ENCODE measurements at regions not wholly inside any gene's neighbourhood (a gene's known extent, or its start where the extent isn't known, plus 50 kb on each side); places are given as distances from the start of the nearest gene placed in this dataset.
"Not testable (repeated sequence)": the region's sequence is repeated elsewhere in the genome, so short reads cannot be mapped to it uniquely, and the experiment has no call there.

- no peak overlapping the region for H3K4me3 Mint-ChIP-seq
- no peak overlapping the region for H3K4me2 ChIP-seq
- peaks cover 2% of the 10 kb centered on the region for H3K27me3 Mint-ChIP-seq (ENCODE audit: insufficient read depth, low read depth)
- no peaks in the 10 kb centered on the region for H3K36me3 Mint-ChIP-seq
- no peak overlapping the region for H3K27ac ChIP-seq
- no peak for TF ChIP-seq CTCF (IDR thresholded peaks at IDR 0.05)
- no peaks in the 10 kb centered on the region for H3K9me3 ChIP-seq (ENCODE audit: low read depth)
- H3K9ac ChIP-seq: no peak overlapping the region
- no peaks in the 10 kb centered on the region for H3K79me2 ChIP-seq (ENCODE audit: low read depth)
- H4K20me1 ChIP-seq (ENCODE audit: low read depth): no peaks in the 10 kb centered on the region
- no peak overlapping the region for H3K4me3 ChIP-seq
- H3K36me3 ChIP-seq: no peaks in the 10 kb centered on the region
- H2AFZ ChIP-seq (replicated peaks): no peak overlapping the region
- no peaks in the 10 kb centered on the region for H3K4me1 Mint-ChIP-seq
- DNase-seq (ENCODE audit: low spot score): no peak
- no peaks in the 10 kb centered on the region for H3K4me1 ChIP-seq
- no peak overlapping the region for H3K27ac Mint-ChIP-seq
- H3F3A ChIP-seq (ENCODE audit: low read depth): no peaks in the 10 kb centered on the region
- H3K9me3 Mint-ChIP-seq: no peaks in the 10 kb centered on the region
- no peaks in the 10 kb centered on the region for H3K27me3 ChIP-seq
Measured at GRCh38 chr21:27033471-27033870, 66.6 kb upstream of the ADAMTS5 start.

- DNase-seq (ENCODE audit: low spot score): no peak
- Mint-ChIP-seq H3K36me3 (no peaks in the 10 kb centered on the region), H3K4me1 (no peaks in the 10 kb centered on the region), H3K9me3 (no peaks in the 10 kb centered on the region), H3K4me3 (no peak overlapping the region), H3K27ac (no peak overlapping the region), H3K27me3 (ENCODE audit: insufficient read depth, low read depth) (peaks cover 2% of the 10 kb centered on the region)
- H3K36me3 ChIP-seq: no peaks in the 10 kb centered on the region
- H3K9me3 ChIP-seq (ENCODE audit: low read depth): no peaks in the 10 kb centered on the region
- TF ChIP-seq EZH2phosphoT487 (IDR thresholded peaks at IDR 0.05) (no peak), CTCF (IDR thresholded peaks at IDR 0.05) (no peak), EZH2 (IDR thresholded peaks at IDR 0.05) (no peak)
- H3K4me1 ChIP-seq: no peaks in the 10 kb centered on the region
- H3K79me2 ChIP-seq (ENCODE audit: low read depth): no peaks in the 10 kb centered on the region
- H3K9ac ChIP-seq: no peak overlapping the region
- no peaks in the 10 kb centered on the region for H4K20me1 ChIP-seq (ENCODE audit: low read depth)
- H3F3A ChIP-seq (ENCODE audit: low read depth): no peaks in the 10 kb centered on the region
- no peak overlapping the region for H3K27ac ChIP-seq
- H3K4me3 ChIP-seq: no peak overlapping the region
- peaks cover 6% of the 10 kb centered on the region for H3K27me3 ChIP-seq
- no peak overlapping the region for H3K4me2 ChIP-seq
- H2AFZ ChIP-seq (replicated peaks): no peak overlapping the region
Measured at GRCh38 chr21:27026501-27026900, 59.6 kb upstream of the ADAMTS5 start.

GRCh38 chr21:27025708-27026107, 58.8 kb upstream of the ADAMTS5 start:
- not testable (repeated sequence) for H4K20me1 ChIP-seq (ENCODE audit: low read depth); H3K9me3 Mint-ChIP-seq; H2AFZ ChIP-seq (replicated peaks); H3K27me3 ChIP-seq; H3K9me3 ChIP-seq (ENCODE audit: low read depth); H3K79me2 ChIP-seq (ENCODE audit: low read depth); H3K27ac Mint-ChIP-seq; H3K4me3 ChIP-seq; H3K4me1 ChIP-seq; H3K4me1 Mint-ChIP-seq; H3K36me3 Mint-ChIP-seq; H3K4me3 Mint-ChIP-seq; H3F3A ChIP-seq (ENCODE audit: low read depth); DNase-seq (ENCODE audit: low spot score); H3K27me3 Mint-ChIP-seq (ENCODE audit: insufficient read depth, low read depth); H3K9ac ChIP-seq; H3K4me2 ChIP-seq; H3K27ac ChIP-seq; H3K36me3 ChIP-seq

- Histone ChIP-seq H3K9ac (no peak overlapping the region), H2AFZ (replicated peaks) (no peak overlapping the region), H3F3A (ENCODE audit: low read depth) (no peaks in the 10 kb centered on the region), H3K79me2 (ENCODE audit: low read depth) (no peaks in the 10 kb centered on the region), H3K27ac (no peak overlapping the region), H3K9me3 (ENCODE audit: low read depth) (no peaks in the 10 kb centered on the region), H3K4me3 (no peak overlapping the region), H4K20me1 (ENCODE audit: low read depth) (no peaks in the 10 kb centered on the region), H3K4me1 (no peaks in the 10 kb centered on the region), H3K36me3 (no peaks in the 10 kb centered on the region), H3K27me3 (peaks cover 6% of the 10 kb centered on the region), H3K4me2 (no peak overlapping the region)
- TF ChIP-seq EZH2 (IDR thresholded peaks at IDR 0.05): no peak
- TF ChIP-seq CTCF (IDR thresholded peaks at IDR 0.05): no peak
- TF ChIP-seq EZH2phosphoT487 (IDR thresholded peaks at IDR 0.05): no peak
- DNase-seq (ENCODE audit: low spot score): no peak
- no peaks in the 10 kb centered on the region for H3K9me3 Mint-ChIP-seq
- no peaks in the 10 kb centered on the region for H3K36me3 Mint-ChIP-seq
- no peak overlapping the region for H3K4me3 Mint-ChIP-seq
- H3K27me3 Mint-ChIP-seq (ENCODE audit: insufficient read depth, low read depth): no peaks in the 10 kb centered on the region
- H3K27ac Mint-ChIP-seq: no peak overlapping the region
- no peaks in the 10 kb centered on the region for H3K4me1 Mint-ChIP-seq
Measured at GRCh38 chr21:27024971-27025370, 58.1 kb upstream of the ADAMTS5 start.
